Motor neuron (in vitro differentiated cells): ENCODE measurements at regions not wholly inside any gene's neighbourhood (a gene's known extent, or its start where the extent isn't known, plus 50 kb on each side); places are given as distances from the start of the nearest gene placed in this dataset.

ENCODE experiments used
- ATAC-seq, 8 experiments: fragments of 200-7000 bp; cut with Tn5 transposase; replicated peaks in 6 of 8; 2 replicates each; pipeline ENCODE4 v1.8.0; 2021; ENCODE audit warnings: mild to moderate bottlenecking in 8 of 8, moderate library complexity in 8 of 8
- H3K27ac ChIP-seq, 2 donors: fragments of 250-450 bp; sonication (Bioruptor Pico); 2 replicates each; pipeline ENCODE4 v1.9.0; 2021; ENCODE audit warnings: antibody characterized with exemption in 2 of 2, mild to moderate bottlenecking in 2 of 2, moderate library complexity in 1 of 2
- H3K4me1 ChIP-seq, 2 donors: fragments of 250-450 bp; sonication (Bioruptor Pico); replicated peaks in 1 of 2; 2 replicates each; pipeline ENCODE4 v1.6.1; 2021; ENCODE audit warnings: antibody characterized with exemption in 2 of 2, mild to moderate bottlenecking in 2 of 2, moderate library complexity in 1 of 2
- H3K4me3 ChIP-seq, 5 donors: fragments of 250-450 bp; sonication (Bioruptor Pico); 2 replicates each; pipeline ENCODE4 v1.9.0; 2021; ENCODE audit warnings: antibody characterized with exemption in 5 of 5, mild to moderate bottlenecking in 5 of 5, moderate library complexity in 4 of 5
- WGBS, 10 experiments: fragments of 450-650 bp; shearing (Covaris generic); methylation state at CpG; one replicate each; pipeline ENCODE4 v1.0.0; 2022; 5-methylcytosine and 5-hydroxymethylcytosine counted together
- in situ Hi-C, 9 experiments: fragments of 400-800 bp; cut with MboI; loops; one replicate each; pipeline ENCODE4 v1.15.0; 2021; ENCODE audit warnings: low sequenced_read_pairs in 9 of 9, low pct_unique_long_range_greater_than_20kb in 2 of 9; ENCODE audit not compliant: unreplicated experiment in 9 of 9

GRCh38 chr2:41881249-41881648 is 166.6 kb upstream of the PKDCC start:
- WGBS, 10 experiments: 33 to 100% (median 77%) methylated on average over 1 to 3 of the region's 3 CpGs; no CpG with 5 or more reads in 2 of the 10 experiments
- H3K27ac ChIP-seq: no peak overlapping the region
- ATAC-seq: no peak
- no peak overlapping the region for H3K4me3 ChIP-seq
- peaks cover 32 to 34% of the 10 kb centered on the region in 2 donors for H3K4me1 ChIP-seq
- in situ Hi-C loops: no loop called here

- in situ Hi-C loops: no loop called here
- 72 to 100% (median 87%) methylated on average over 1 to 3 of the region's 5 CpGs; no CpG with 5 or more reads in 4 of the 10 experiments for WGBS, 10 experiments
Observed at GRCh38 chr2:41884718-41885117, 163.1 kb upstream of the PKDCC start.

GRCh38 chr2:41886145-41886664 is 161.6 kb upstream of the PKDCC start:
- Histone ChIP-seq H3K27ac (no peak overlapping the region), H3K4me1 (peaks cover 0 to 3% of the 10 kb centered on the region in 2 donors)
- 40 to 100% (median 83%) methylated on average over 1 to 2 of the region's 2 CpGs; no CpG with 5 or more reads in 1 of the 10 experiments for WGBS, 10 experiments

More at GRCh38 chr2:41884718-41885117, 163.1 kb upstream of the PKDCC start:
- no peak for ATAC-seq
- no peak overlapping the region for H3K27ac ChIP-seq
- no peak overlapping the region for H3K4me3 ChIP-seq
- H3K4me1 ChIP-seq: peaks cover 6 to 9% of the 10 kb centered on the region in 2 donors

GRCh38 chr2:41886757-41887156 is 161.1 kb upstream of the PKDCC start:
- Histone ChIP-seq H3K4me3 (no peak overlapping the region), H3K4me1 (peaks cover 0 to 3% of the 10 kb centered on the region in 2 donors), H3K27ac (no peak overlapping the region)
- ATAC-seq: no peak
- in situ Hi-C loops: no loop called here
- 14 to 100% (median 67%) methylated on average over 1 to 2 of the region's 2 CpGs; no CpG with 5 or more reads in 3 of the 10 experiments for WGBS, 10 experiments

More at GRCh38 chr2:41886145-41886664, 161.6 kb upstream of the PKDCC start:
- in situ Hi-C loops: no loop called here
- H3K4me3 ChIP-seq: no peak overlapping the region
- no peak for ATAC-seq

- Histone ChIP-seq H3K4me3 (no peak overlapping the region), H3K4me1 (peaks cover 0 to 3% of the 10 kb centered on the region in 2 donors), H3K27ac (no peak overlapping the region)
- no peak for ATAC-seq
- in situ Hi-C loops: no loop called here
- 6 to 100% (median 80%) methylated on average over 1 to 3 of the region's 3 CpGs; no CpG with 5 or more reads in 1 of the 10 experiments for WGBS, 10 experiments
Observed at GRCh38 chr2:41890341-41890740, 157.5 kb upstream of the PKDCC start.

- no peak overlapping the region for H3K4me3 ChIP-seq
- in situ Hi-C loops: no loop called here
- 80 to 100% (median 88%) methylated on average over 1 to 3 of the region's 4 CpGs; no CpG with 5 or more reads in 5 of the 10 experiments for WGBS, 10 experiments
- no peak overlapping the region for H3K27ac ChIP-seq
- H3K4me1 ChIP-seq: no peaks in the 10 kb centered on the region
- ATAC-seq: no peak
Observed at GRCh38 chr2:41892476-41892875, 155.3 kb upstream of the PKDCC start.

GRCh38 chr2:41894563-41895333 is 153.1 kb upstream of the PKDCC start:
- Histone ChIP-seq H3K4me3 (no peak overlapping the region), H3K4me1 (no peaks in the 10 kb centered on the region), H3K27ac (no peak overlapping the region)
- no peak for ATAC-seq
- in situ Hi-C loops: no loop called here
- WGBS, 10 experiments: 48 to 100% (median 95%) methylated on average over 1 to 4 of the region's 5 CpGs

GRCh38 chr2:41895334-41895664 is 152.5 kb upstream of the PKDCC start:
- 40% methylated on average over 1 of the region's 1 CpG; no CpG with 5 or more reads in 9 of the 10 experiments for WGBS, 10 experiments
- Histone ChIP-seq H3K4me1 (no peaks in the 10 kb centered on the region), H3K4me3 (no peak overlapping the region), H3K27ac (no peak overlapping the region)
- no peak for ATAC-seq
- in situ Hi-C loops: no loop called here

GRCh38 chr2:41896186-41896846 is 151.5 kb upstream of the PKDCC start:
- Histone ChIP-seq H3K4me3 (no peak overlapping the region), H3K27ac (no peak overlapping the region), H3K4me1 (no peaks in the 10 kb centered on the region)
- ATAC-seq: no peak
- in situ Hi-C loops: no loop called here
- 0 to 86% (median 68%) methylated on average over 1 to 4 of the region's 5 CpGs; no CpG with 5 or more reads in 2 of the 10 experiments for WGBS, 10 experiments

- Histone ChIP-seq H3K27ac (no peak overlapping the region), H3K4me3 (no peak overlapping the region), H3K4me1 (no peaks in the 10 kb centered on the region)
- in situ Hi-C loops: no loop called here
- ATAC-seq: no peak
- 20 to 100% (median 82%) methylated on average over 2 of the region's 2 CpGs for WGBS, 10 experiments
Observed at GRCh38 chr2:41899189-41899588, 148.6 kb upstream of the PKDCC start.

GRCh38 chr2:41900101-41900577 is 147.7 kb upstream of the PKDCC start:
- H3K4me3 ChIP-seq: no peak overlapping the region
- ATAC-seq: no peak
- no peak overlapping the region for H3K27ac ChIP-seq
- 0 to 100% (median 57%) methylated on average over 1 of the region's 1 CpG; no CpG with 5 or more reads in 1 of the 10 experiments for whole genome bisulfite sequencing, 10 experiments
- in situ Hi-C loops: no loop called here
- H3K4me1 ChIP-seq: no peaks in the 10 kb centered on the region

GRCh38 chr2:41902897-41903296 is 144.9 kb upstream of the PKDCC start:
- 38 to 100% (median 85%) methylated on average over 2 of the region's 2 CpGs; no CpG with 5 or more reads in 4 of the 10 experiments for WGBS, 10 experiments
- Histone ChIP-seq H3K27ac (no peak overlapping the region), H3K4me3 (no peak overlapping the region), H3K4me1 (no peaks in the 10 kb centered on the region)
- no peak for ATAC-seq
- in situ Hi-C loops: no loop called here

- no peak for ATAC-seq
- Histone ChIP-seq H3K4me1 (no peaks in the 10 kb centered on the region), H3K27ac (no peak overlapping the region), H3K4me3 (no peak overlapping the region)
- in situ Hi-C loops: no loop called here
Observed at GRCh38 chr2:41903474-41904135, 144.2 kb upstream of the PKDCC start.
